ENCODE measurements at regions not wholly inside any gene's neighbourhood (a gene's known extent, or its start where the extent isn't known, plus 50 kb on each side); places are given as distances from the start of the nearest gene placed in this dataset.
"Not testable (repeated sequence)": the region's sequence is repeated elsewhere in the genome, so short reads cannot be mapped to it uniquely, and the experiment has no call there.

- in situ Hi-C loops (cut with HindIII; ENCODE audit: low sequenced_read_pairs) = no loop called here
Observed at GRCh38 chr12:13404111-13404628, 207.6 kb downstream of the EMP1 start.

DNA sequence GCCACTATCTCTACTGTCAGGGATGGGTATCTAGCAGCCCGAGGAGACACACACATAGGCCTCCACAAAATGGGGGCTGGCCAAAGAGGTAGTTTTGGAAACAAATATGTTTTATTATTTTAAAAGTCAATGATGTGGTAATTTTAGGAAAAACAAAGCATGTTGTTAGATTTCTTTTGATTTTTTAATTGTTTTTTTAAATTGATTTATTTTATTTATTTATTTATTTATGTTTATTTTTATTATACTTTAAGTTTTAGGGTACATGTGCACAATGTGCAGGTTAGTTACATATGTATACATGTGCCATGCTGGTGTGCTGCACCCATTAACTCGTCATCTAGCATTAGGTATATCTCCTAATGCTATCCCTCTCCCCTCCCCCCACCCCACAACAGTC is 194.8 kb downstream of the EMP1 start:
- in situ Hi-C loops (cut with HindIII; ENCODE audit: low sequenced_read_pairs) = not testable (repeated sequence)

DNA sequence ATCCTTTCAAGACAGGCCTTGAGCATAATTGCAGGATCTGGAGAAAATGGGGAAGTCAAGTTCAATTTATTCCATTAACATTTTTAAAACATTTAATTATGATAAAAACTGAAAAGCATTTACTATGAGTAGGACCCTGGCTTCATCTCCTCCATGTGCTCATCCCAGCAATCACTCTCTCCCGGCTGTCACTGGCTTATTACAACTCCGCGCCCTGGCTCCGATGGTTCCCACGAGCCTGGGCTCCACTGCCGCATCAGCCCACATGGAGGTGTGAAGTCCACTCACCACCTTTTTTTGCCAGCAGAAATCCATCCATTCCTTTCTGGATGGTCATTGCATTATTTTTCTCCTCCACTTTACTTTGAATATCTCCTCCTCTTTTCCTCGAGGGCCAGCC is 194.4 kb downstream of the EMP1 start:
- in situ Hi-C loops (cut with HindIII; ENCODE audit: low sequenced_read_pairs) = no loop called here

DNA sequence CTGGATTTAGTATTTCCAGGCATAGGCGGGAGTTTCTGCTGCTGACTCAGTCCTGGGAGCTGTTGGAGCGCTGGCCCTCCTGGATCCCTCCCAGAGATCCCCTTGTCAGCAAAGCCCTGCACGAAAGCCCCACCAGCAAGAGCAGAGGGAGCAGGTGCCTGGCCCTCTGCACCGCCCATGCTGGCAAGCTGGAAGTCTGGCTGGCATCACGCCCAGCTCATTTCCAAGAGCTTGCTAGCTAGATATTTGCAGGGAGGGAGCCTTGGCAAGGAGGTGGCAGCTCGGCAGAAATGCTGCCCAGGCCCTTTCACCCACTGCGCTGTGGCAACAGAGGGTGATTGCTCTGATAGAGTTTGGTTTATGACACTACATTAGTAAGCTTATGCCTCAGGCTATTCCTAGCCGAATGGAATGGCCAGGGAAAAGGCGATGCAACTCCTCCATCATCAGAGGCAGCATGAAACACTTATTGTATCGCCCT is 193.9 kb downstream of the EMP1 start:
- in situ Hi-C loops (cut with HindIII; ENCODE audit: low sequenced_read_pairs) = no loop called here

GRCh38 chr12:13387101-13387500 is 190.6 kb downstream of the EMP1 start:
- in situ Hi-C loops (cut with HindIII; ENCODE audit: low sequenced_read_pairs) = no loop called here

DNA sequence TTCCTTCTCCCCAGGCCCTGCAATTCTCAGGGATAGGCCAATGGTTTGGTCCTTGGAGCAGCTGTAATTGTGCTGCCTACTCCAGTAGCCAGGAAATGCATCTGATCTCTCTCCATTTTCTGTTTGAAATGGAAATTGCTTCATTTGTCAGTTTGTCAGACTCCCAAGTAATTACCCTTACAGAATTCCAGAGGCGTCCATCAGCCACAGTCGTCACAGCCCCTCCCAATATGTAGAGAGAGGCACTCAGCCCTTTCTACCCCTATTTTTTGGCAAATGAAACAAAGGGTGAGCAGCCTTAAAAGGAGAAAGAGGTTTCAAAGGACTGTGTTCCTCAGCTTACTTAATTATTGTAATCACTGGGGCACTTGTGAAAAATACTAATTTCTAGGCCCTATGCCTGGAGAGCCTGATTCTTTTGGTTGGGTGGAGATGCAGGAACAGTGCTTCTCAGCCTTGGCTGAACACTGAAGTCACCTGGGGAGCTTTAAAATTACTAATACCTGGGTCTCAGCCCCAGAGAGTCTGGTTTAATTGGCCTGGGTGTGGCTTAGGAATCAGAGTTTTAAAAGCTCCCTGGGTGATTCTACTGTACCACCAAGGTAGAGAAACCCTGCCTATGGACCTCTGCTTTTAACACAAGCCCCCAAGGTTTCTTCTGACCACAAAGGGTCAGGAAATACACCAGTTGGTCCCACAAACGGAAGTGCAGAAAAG is 190.0 kb downstream of the EMP1 start:
- in situ Hi-C loops (cut with HindIII; ENCODE audit: low sequenced_read_pairs) = no loop called here

DNA sequence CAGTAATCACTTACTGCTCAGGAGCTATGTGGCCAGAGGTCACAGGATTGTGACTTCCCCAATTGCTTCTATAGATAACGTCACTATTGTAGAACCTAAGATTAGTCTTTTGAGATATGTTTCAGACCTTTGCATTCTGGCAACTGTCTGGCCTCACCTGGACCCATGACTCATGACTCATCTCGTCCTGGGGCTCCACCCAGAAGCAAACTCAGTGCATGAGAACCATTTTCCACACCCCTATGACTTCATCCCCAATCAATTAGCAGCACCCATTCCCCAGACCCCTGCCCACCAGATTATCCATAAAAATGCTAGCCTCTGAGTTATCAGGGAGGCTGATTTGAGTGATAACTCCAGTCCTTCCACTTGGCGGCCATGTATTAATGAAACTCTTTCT is 186.9 kb downstream of the EMP1 start:
- in situ Hi-C loops (cut with HindIII; ENCODE audit: low sequenced_read_pairs) = no loop called here

DNA sequence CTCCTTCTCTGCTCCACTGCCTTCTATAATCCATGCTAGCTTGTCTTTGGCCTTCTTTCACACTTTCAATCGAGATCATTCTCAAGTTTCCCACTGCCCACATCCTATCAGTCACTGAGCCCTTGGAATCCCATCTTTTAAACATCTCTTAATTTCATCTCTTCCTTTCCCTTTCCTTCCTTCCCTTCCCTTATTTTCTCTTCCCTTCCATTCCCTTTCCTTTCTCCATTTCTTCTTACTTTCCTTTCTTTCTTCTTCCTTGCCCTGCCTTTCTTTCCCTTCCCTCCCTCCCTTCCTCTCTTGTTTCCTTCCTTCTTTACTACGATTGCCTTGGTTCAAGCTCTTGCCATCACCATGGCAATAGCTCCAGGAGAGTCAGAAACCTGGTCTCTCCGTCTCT is 183.8 kb downstream of the EMP1 start:
- in situ Hi-C loops (cut with HindIII; ENCODE audit: low sequenced_read_pairs) = no loop called here

DNA sequence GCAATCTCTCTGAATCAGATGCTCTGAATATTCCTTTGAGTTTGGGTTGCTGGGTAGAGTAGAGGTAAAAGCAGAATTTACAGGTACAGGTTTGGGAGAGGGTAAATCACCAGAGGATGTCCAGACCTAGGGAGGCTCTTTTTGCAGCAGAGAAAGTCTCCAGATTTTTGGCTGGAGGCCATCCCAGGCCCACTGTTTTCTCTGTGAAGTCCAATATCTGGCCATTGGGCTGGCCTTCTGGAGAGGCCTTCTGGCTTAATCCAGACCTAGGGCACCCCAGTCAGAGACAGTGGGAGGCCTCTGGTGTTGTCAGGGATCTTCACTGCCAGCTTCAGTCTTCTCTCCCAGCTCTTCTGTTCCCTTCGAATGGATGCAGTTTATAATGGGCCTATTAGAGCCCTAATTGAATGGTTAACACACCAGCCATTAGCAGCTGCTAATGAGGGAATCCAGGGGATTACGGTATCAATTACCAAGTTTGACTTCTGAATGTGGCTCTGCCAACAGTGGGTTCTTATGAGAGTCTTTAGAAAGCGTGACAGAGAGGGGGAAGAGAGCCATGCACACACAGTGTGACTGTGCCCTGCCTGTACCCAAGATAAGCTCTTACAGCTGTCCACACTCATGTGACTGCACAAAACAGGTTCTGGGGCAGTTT is 183.1 kb downstream of the EMP1 start:
- in situ Hi-C loops (cut with HindIII; ENCODE audit: low sequenced_read_pairs) = no loop called here

DNA sequence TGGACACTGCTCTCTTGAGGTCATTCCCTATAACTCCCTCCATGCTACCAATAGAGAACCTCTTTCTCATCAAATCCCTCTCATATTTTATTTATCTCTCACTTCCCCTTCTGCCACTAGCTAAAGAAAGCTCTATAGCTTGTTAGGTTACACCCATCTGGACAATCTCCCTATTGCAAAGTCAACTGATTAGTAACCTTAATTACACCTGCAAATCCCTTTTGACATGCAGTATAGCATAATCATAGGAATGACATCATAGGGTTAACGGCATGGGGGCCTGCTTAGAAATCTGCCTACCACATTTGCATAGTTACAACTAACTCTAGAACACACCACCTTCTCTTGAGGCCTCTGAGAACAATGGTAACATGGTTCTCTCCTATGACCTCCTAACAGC is 181.2 kb downstream of the EMP1 start:
- in situ Hi-C loops (cut with HindIII; ENCODE audit: low sequenced_read_pairs) = no loop called here

DNA sequence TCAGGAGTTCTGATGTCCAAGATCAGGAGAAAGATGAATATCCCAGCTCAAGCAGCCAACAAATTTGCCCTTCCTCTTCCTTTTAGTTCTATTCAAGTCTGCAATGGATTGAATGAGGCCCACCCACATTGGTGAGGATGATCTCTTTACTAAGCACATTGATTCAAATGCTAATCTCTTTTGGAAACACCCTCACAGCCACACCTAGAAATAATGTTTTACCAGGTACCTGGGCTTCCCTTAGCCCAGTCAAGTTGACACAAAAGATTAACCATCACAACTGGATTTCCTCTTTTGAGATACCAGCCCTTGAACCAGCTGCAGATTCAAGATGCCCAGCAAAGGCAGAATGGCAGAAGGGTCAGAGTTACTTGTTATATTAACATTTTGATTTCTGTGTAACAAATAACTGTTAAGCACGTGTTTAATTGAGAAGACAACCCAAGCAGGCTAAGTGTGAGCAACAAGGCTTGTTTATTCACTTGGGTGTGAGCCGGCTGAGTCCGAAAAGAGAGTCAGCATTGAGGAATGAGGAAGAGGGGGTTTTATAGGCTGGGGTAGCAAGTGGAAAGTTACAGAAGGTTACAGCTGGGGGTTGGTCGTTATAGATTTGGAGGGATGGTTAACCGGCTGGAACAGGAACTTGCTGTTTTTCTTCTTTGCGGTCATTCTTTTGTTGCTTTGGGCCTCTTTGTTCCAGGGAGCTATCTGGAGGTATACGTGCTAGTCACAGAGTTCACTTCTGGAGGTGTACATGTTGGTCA is 180.3 kb downstream of the EMP1 start:
- in situ Hi-C loops (cut with HindIII; ENCODE audit: low sequenced_read_pairs) = no loop called here

DNA sequence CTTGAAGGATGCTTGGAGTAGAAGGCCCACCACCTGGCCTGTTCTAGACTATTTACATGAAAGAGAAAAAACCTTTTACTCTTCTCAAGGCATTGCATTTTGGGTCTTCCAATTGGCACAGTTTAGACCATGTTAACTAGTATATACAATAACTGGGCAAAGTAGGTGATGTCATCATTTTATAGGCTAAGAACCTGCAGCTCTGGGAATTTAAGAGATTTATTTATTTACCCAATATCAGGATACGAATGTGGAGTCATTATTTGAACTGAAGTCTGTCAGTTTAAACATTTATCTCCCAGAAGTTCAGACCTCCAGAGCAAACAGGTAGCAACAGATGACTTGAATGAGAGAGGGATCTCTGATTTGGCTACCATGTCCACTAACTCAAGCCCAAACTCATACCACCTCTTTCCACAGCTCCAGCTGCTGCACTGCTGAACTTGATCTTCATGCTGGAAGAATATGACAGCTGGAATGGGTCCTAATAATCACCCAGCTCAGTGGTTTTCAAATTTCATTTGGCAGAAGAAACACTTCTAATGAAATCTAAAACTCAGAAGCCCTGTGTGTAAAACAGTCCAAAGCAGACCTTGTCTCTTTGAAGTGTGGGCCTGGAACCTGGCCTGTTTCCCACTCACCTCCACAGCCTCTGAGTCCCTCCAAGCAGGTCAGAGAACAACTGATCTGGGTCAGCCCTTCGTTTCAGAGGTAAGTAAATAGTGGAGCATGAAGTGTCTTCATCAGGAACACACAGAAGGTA is 179.2 kb downstream of the EMP1 start:
- in situ Hi-C loops (cut with HindIII; ENCODE audit: low sequenced_read_pairs) = no loop called here

DNA sequence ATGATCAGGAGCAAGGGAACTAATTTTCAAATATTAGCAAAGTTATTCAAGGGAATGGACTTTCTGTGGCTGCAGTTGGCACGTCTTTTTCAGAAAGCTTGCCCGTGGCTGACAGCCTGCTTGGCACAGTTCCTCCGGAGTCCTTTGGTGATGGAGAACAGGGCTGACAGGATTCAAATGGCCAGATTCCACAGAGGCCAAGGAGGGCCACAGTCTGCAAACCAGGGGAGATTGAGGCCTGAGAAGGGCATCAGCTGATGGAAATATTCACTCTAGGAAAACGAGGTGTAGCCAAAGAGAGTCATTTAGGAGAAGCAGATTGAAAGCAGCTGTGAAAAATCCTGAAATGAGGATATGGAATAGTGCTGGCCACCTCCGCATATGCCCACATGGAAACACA is 178.3 kb downstream of the EMP1 start:
- in situ Hi-C loops (cut with HindIII; ENCODE audit: low sequenced_read_pairs) = no loop called here

GRCh38 chr12:13373803-13374202 is 177.3 kb downstream of the EMP1 start:
- in situ Hi-C loops (cut with HindIII; ENCODE audit: low sequenced_read_pairs) = no loop called here

- in situ Hi-C loops (cut with HindIII; ENCODE audit: low sequenced_read_pairs) = no loop called here
Observed at GRCh38 chr12:13373131-13373530, 176.6 kb downstream of the EMP1 start.

GRCh38 chr12:13372386-13372785 is 175.9 kb downstream of the EMP1 start:
- in situ Hi-C loops (cut with HindIII; ENCODE audit: low sequenced_read_pairs) = no loop called here

DNA sequence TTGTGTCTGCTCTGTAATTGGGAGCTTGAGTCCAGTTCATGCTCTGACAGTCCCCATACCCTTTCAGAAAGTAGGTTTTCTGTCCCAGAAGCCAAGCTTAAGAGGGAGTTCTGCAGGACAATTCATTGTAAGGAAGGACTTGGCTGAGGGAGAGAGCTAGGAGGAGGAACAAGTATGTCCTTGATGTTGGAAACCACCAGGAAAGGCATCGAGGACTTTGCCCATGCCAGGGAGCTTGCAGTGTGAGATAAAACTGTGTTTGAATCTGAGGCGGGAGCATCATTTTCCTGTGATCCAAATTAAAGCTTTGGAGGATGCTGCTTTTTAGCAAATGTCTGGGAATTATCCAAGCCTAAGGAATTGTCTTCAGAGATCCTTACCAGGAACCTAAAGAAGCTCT is 175.3 kb downstream of the EMP1 start:
- in situ Hi-C loops (cut with HindIII; ENCODE audit: low sequenced_read_pairs) = no loop called here

DNA sequence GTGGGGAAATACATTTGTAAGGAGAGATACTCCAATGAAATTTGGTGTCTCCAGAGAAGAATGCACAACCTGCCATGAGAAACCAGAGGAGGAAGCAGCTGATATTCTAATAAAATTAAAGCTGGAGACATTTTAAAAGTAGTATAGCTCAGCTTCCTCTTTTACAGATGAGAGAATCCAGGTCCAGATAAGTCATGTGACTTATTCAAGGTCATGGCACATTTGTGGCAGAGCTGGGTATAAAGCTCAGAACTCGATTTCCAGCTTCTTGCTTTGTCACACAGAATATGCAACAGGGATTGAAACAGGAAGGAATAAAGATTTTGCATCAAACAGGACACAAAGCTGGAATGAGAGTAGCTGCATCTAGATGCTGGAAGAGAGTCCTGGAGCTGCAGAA is 174.8 kb downstream of the EMP1 start:
- in situ Hi-C loops (cut with HindIII; ENCODE audit: low sequenced_read_pairs) = no loop called here

- in situ Hi-C loops (cut with HindIII; ENCODE audit: low sequenced_read_pairs) = no loop called here
Observed at GRCh38 chr12:13369474-13370056, 173.0 kb downstream of the EMP1 start.

DNA sequence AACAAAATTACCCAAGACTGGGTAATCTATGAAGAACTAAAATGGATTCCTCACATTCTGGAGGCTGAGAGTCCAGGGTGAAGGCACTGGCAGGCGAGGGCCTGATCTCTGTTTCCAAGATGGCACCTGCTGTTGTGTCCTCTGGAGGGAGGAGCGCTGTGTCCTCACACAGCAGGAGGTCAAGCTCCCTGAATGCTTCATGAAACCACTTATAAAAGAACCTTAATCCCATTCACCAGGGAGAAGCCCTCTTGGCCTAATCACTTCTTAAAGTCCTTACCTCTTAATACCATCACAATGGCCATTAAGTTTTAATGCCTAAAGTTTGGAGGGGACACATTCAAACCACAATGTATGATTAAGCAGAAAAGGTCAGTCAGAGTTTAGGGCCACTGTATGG is 172.4 kb downstream of the EMP1 start:
- in situ Hi-C loops (cut with HindIII; ENCODE audit: low sequenced_read_pairs) = no loop called here

GRCh38 chr12:13368431-13368830 is 171.9 kb downstream of the EMP1 start:
- in situ Hi-C loops (cut with HindIII; ENCODE audit: low sequenced_read_pairs) = no loop called here
